Ovary (tissue), 7 donors: ENCODE measurements at regions not wholly inside any gene's neighbourhood (a gene's known extent, or its start where the extent isn't known, plus 50 kb on each side); places are given as distances from the start of the nearest gene placed in this dataset.

Experiments
- DNase-seq, 5 donors: peaks; one replicate each; pipeline ENCODE4 v3.0.0-alpha.2; 2019 to 2020
- H3K27ac ChIP-seq, 2 donors: fragments of 200-600 bp; one replicate each; pipeline versions ENCODE4 v1.5.1 to v1.8.0; 2019 to 2022
- H3K27me3 ChIP-seq: fragments of 200-600 bp; one replicate; pipeline ENCODE4 v1.8.0; 2022
- H3K36me3 ChIP-seq: fragments of 200-600 bp; sonication (generic); one replicate; pipeline ENCODE4 v1.5.1; 2019
- H3K4me1 ChIP-seq: one replicate; pipeline ENCODE4 v1.8.1; 2013; ENCODE audit warnings: mild to moderate bottlenecking, moderate library complexity; ENCODE audit not compliant: insufficient read depth
- H3K4me3 ChIP-seq: fragments of 200-600 bp; sonication (generic); one replicate; pipeline ENCODE4 v1.5.1; 2017
- H3K9me3 ChIP-seq, 2 donors: fragments of 200-600 bp in 1 of 2; sonication (generic) in 1 of 2; one replicate each; pipeline versions ENCODE4 v1.5.1 to v1.8.1; 2013 to 2019; ENCODE audit warnings: mild to moderate bottlenecking in 1 of 2, moderate library complexity in 1 of 2
- EP300 ChIP-seq: sonication (generic); formaldehyde crosslinking; IDR thresholded peaks from one replicate; pipeline ENCODE4 v1.6.1; 2017; ENCODE audit warnings: antibody characterized with exemption
- POLR2A ChIP-seq: fragments of 450-650 bp; IDR thresholded peaks from one replicate; pipeline ENCODE4 v1.6.1; 2017; ENCODE audit warnings: antibody characterized with exemption, mild to moderate bottlenecking, moderate library complexity
- WGBS, 3 donors: extraction: QIAGEN DNeasy Blood & Tissue Kit in 1 of 3; methylation state at CpG; one replicate each; pipeline versions ENCODE4 v1.1.5 to v1.1.7; 2013 to 2017; 5-methylcytosine and 5-hydroxymethylcytosine counted together
- intact Hi-C, 4 donors: fragments of 100-400 bp; cut with DNase I; formaldehyde crosslinking; loops; one replicate each; pipeline versions ENCODE4 v1.11.0 to v1.15.1; 2022 to 2023
- TF ChIP-seq, protein P1 (sequence below), 3 donors: fragments of 450-650 bp in 2 of 3; fragments of 200-600 bp in 1 of 3; IDR thresholded peaks; one replicate each; pipeline versions ENCODE4 v1.5.1 to v1.8.0; 2016 to 2022; ENCODE audit warnings: antibody characterized with exemption in 3 of 3, mild to moderate bottlenecking in 1 of 3
- donor health status: DM: no; HTN: no; CAD: no; lungs with moderate emphysema.
- donor health status: DM: no; HTN: no; CAD: no.
- donor health status: Bipolar disorder and iron deficiency.
- donor health status: DM: no; HTN: no; CAD: no.
- donor health status: DM: yes; HTN: yes; CAD: no.

DNA sequence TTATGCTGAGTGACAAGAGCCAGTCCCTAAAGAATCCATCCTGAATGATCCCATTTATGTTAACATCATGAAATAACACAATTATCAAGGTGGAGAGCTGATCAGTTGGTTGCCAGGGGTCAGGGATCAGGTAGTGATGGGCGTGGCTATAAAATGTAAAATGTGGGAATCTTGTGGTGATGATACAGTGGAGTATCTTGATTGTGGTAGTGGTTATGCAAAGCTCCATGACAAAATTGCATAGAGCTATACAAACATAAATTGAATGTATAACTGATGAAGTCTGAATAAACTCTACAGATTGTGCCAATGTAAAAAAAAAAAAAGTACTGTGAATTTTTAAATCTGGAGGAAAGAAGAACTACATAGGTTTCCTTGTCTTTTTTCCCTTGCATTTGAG lies 104.6 kb upstream of the SPATA31C2 start:
- no peak for DNase-seq
- Histone ChIP-seq H3K27me3 (no peaks in the 10 kb centered on the region), H3K4me3 (no peak overlapping the region), H3K9me3 (no peaks in the 10 kb centered on the region), H3K27ac (no peak overlapping the region), H3K4me1 (no peaks in the 10 kb centered on the region), H3K36me3 (no peaks in the 10 kb centered on the region)
- 85 to 91% (median 88%) methylated on average over 1 of the region's 1 CpG for WGBS, 3 donors
- intact Hi-C loops = no loop called here
- no peak for TF ChIP-seq EP300
- TF ChIP-seq, protein P1, sequence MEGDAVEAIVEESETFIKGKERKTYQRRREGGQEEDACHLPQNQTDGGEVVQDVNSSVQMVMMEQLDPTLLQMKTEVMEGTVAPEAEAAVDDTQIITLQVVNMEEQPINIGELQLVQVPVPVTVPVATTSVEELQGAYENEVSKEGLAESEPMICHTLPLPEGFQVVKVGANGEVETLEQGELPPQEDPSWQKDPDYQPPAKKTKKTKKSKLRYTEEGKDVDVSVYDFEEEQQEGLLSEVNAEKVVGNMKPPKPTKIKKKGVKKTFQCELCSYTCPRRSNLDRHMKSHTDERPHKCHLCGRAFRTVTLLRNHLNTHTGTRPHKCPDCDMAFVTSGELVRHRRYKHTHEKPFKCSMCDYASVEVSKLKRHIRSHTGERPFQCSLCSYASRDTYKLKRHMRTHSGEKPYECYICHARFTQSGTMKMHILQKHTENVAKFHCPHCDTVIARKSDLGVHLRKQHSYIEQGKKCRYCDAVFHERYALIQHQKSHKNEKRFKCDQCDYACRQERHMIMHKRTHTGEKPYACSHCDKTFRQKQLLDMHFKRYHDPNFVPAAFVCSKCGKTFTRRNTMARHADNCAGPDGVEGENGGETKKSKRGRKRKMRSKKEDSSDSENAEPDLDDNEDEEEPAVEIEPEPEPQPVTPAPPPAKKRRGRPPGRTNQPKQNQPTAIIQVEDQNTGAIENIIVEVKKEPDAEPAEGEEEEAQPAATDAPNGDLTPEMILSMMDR (IDR thresholded peaks at IDR 0.05) = no peak
- no peak for TF ChIP-seq POLR2A

DNA sequence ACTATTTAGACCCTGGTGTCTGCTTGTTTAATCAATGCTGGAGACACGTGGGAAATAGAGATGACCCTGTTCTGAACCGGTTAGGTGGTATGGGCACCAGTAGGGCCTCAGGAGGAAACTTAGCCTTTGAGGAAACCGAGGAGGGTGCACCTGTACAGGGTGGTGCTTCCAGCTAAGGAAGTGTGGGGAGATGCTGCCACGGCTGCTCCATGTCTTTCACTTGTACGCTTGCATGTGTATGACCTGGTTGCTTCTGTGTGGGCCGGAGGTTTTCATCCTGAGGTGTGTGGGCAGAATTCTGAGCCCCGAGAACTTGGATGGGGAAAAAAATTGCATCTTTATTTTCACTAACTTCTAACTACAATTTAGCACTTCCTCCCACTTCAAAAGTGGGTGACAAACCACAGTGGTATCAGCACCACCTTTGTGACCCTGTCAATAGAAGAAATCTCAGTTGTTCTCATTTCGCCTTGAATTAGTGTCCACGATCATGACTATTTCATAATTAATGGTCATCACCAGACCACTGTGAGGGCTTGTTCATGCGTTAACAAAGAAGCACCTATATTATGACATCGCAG lies 99.8 kb upstream of the SPATA31C2 start:
- Histone ChIP-seq H3K27ac (no peak overlapping the region), H3K36me3 (no peaks in the 10 kb centered on the region), H3K9me3 (no peaks in the 10 kb centered on the region), H3K4me1 (peaks cover 10% of the 10 kb centered on the region), H3K27me3 (no peaks in the 10 kb centered on the region), H3K4me3 (no peak overlapping the region)
- WGBS, 3 donors = 85 to 86% (median 85%) methylated on average over 11 of the region's 11 CpGs
- no peak for TF ChIP-seq POLR2A
- TF ChIP-seq, protein P1 (IDR thresholded peaks at IDR 0.05) = no peak
- TF ChIP-seq EP300 = no peak
- intact Hi-C loops = no loop called here
- DNase-seq = no peak

GRCh38 chr9:88237479-88237961 lies 99.2 kb upstream of the SPATA31C2 start:
- H3K27me3 ChIP-seq = no peaks in the 10 kb centered on the region
- no peak for DNase-seq
- WGBS, 3 donors = 38 to 61% (median 44%) methylated on average over 7 of the region's 7 CpGs
- intact Hi-C loops = no loop called here
- no peak overlapping the region for H3K27ac ChIP-seq
- no peaks in the 10 kb centered on the region for H3K36me3 ChIP-seq
- H3K4me1 ChIP-seq = peaks cover 10% of the 10 kb centered on the region
- no peak for TF ChIP-seq EP300
- TF ChIP-seq POLR2A = no peak
- TF ChIP-seq, protein P1 (IDR thresholded peaks at IDR 0.05) = no peak
- no peaks in the 10 kb centered on the region for H3K9me3 ChIP-seq
- H3K4me3 ChIP-seq = no peak overlapping the region

DNA sequence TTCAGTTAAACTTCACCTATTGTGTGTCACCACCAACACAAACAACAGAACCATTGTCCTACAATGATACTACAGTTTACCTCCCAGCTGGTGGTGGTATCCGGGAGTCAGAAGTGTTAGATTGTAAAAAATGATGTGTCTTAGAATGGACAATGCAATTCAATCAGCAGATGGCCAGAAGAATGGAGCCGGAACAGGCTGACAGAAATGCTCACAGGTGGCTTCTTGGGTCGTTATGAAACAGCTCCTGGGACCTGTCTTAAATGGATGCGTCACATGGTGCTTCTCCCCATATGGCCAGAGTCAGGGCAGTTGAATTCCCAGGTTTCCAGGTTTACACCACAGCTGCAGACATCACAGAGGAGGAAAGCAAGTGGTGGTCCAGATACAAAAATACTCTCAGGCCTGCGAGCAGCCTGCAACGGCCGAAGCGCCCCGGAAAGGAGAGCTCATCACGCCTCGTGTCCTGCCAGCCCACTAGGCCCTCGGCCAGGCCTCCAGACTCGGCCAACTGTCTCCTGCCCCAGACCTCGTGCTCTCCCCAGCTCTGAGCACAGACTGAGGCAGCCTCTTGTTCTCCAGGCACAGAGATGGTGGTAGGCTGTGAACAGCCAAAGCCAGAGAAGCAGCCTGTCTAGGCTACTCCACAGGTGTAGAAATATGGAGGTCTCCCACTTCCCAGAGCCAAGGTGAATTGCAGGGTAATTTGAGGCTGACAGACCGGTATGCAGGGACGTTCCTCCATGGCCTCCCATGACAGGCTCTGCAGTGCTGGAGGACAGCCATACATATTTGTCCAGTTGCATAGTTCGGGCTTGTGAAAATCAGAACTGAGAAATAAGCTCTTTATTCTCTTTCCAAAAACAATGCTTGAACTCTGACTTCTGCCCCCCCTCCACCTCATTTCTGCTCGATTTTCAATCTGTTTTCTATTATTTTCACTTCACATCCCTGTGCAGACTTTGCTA lies 98.5 kb upstream of the SPATA31C2 start:
- DNase-seq = peak; percentile 21 to 79 (median 54)
- Histone ChIP-seq H3K27me3 (no peaks in the 10 kb centered on the region), H3K4me3 (no peak overlapping the region), H3K36me3 (no peaks in the 10 kb centered on the region), H3K4me1 (peaks cover 10% of the 10 kb centered on the region), H3K9me3 (no peaks in the 10 kb centered on the region), H3K27ac (no peak overlapping the region)
- TF ChIP-seq EP300 (no peak), POLR2A (no peak)
- TF ChIP-seq, protein P1 (IDR thresholded peaks at IDR 0.05) = no peak
- intact Hi-C loops = no loop called here
- 31 to 39% (median 38%) methylated on average over 18 of the region's 18 CpGs for WGBS, 3 donors
